Endothelial cell of umbilical vein (primary cell): ENCODE measurements at regions not wholly inside any gene's neighbourhood (a gene's known extent, or its start where the extent isn't known, plus 50 kb on each side); places are given as distances from the start of the nearest gene placed in this dataset.

Source experiments
- BruUV-seq: library from RNA; stranded (reverse); fragments of 400-500 nt; replicated peaks from 2 replicates; lab custom pipeline; 2021; lab: Mats Ljungman, UMichigan
- CTCF ChIA-PET: fragments of 300-600, 350-600 bp; sonication (Branson Sonifier 250); formaldehyde crosslinking; loops from one replicate; lab custom pipeline; 2021; ENCODE audit warnings: antibody characterized with exemption, inconsistent platforms; lab: Charles Lee
- POLR2A ChIA-PET: fragments of 300-600, 350-600 bp; sonication (Branson Sonifier 250); formaldehyde crosslinking; loops from one replicate; lab custom pipeline; 2021; ENCODE audit warnings: antibody characterized with exemption, inconsistent platforms; lab: Charles Lee
- DNase-seq: peaks from one replicate; pipeline ENCODE4 v3.0.0-alpha.2; 2011; ENCODE audit warnings: low read depth, low spot score
- FAIRE-seq: peaks from 2 replicates; lab custom pipeline; 2011; peaks lifted over from hg19 to GRCh38; lab: Jason Lieb, UNC
- H2AFZ ChIP-seq: 2 replicates; pipeline ENCODE4 v1.6.0; 2012; ENCODE audit warnings: low read depth, low read length, control low read depth, inconsistent platforms
- H3K27ac ChIP-seq: 2 replicates; pipeline ENCODE4 v1.5.1; 2011; ENCODE audit warnings: low read depth, mild to moderate bottlenecking, control low read depth, low read length, moderate library complexity; ENCODE audit not compliant: insufficient read depth
- H3K27me3 ChIP-seq, 2 experiments: 2 replicates each; pipeline versions ENCODE4 v1.6.0 to v1.6.1; 2011; ENCODE audit warnings: low read length in 2 of 2, mixed read lengths in 1 of 2; ENCODE audit not compliant: control insufficient read depth in 2 of 2, insufficient read depth in 2 of 2
- H3K36me3 ChIP-seq, 2 experiments: 2 replicates in 1 of 2; 3 replicates in 1 of 2; pipeline ENCODE4 v1.5.1; 2011; ENCODE audit warnings: low read length in 2 of 2, mild to moderate bottlenecking in 1 of 2, moderate library complexity in 1 of 2; ENCODE audit not compliant: control insufficient read depth in 2 of 2, insufficient read depth in 2 of 2; ENCODE audit errors: extremely low read depth in 1 of 2
- H3K4me1 ChIP-seq: 3 replicates; pipeline ENCODE4 v1.5.1; 2011; ENCODE audit warnings: mild to moderate bottlenecking, low read length; ENCODE audit not compliant: control insufficient read depth, insufficient read depth; ENCODE audit errors: extremely low read depth
- H3K4me2 ChIP-seq: 2 replicates; pipeline ENCODE4 v1.6.1; 2011; ENCODE audit warnings: low read length, control low read depth, mixed read lengths; ENCODE audit not compliant: insufficient read depth
- H3K4me3 ChIP-seq, 3 experiments: fragments of 200-600 bp in 1 of 3; sonication (generic), shearing (Covaris generic) in 1 of 3; replicated peaks in 1 of 3; 2 replicates each; pipeline ENCODE4 v1.5.1; 2011 to 2016; ENCODE audit warnings: control low read depth in 3 of 3, low read length in 3 of 3, mild to moderate bottlenecking in 2 of 3, inconsistent platforms in 1 of 3, low read depth in 1 of 3, moderate library complexity in 1 of 3; ENCODE audit not compliant: insufficient read depth in 1 of 3
- H3K79me2 ChIP-seq: 2 replicates; pipeline ENCODE4 v1.6.0; 2012; ENCODE audit warnings: low read length, inconsistent platforms; ENCODE audit not compliant: control insufficient read depth, insufficient read depth
- H3K9ac ChIP-seq: replicated peaks from 2 replicates; pipeline ENCODE3; 2011; ENCODE audit warnings: low read length, control low read depth; ENCODE audit not compliant: insufficient read depth; ENCODE audit errors: extremely low read depth
- H3K9me1 ChIP-seq: replicated peaks from 3 replicates; pipeline ENCODE4 v1.6.0; 2011; ENCODE audit warnings: mild to moderate bottlenecking, low read length; ENCODE audit not compliant: control insufficient read depth, insufficient read depth; ENCODE audit errors: extremely low read depth
- H3K9me3 ChIP-seq: replicated peaks from 2 replicates; pipeline ENCODE4 v1.5.1; 2012; ENCODE audit warnings: low read length, inconsistent platforms; ENCODE audit not compliant: control insufficient read depth, insufficient read depth
- H4K20me1 ChIP-seq: replicated peaks from 2 replicates; pipeline ENCODE3; 2011; ENCODE audit warnings: mild to moderate bottlenecking, low read length; ENCODE audit not compliant: control insufficient read depth, insufficient read depth; ENCODE audit errors: extremely low read depth
- CTCF ChIP-seq, 2 donors: IDR thresholded peaks; 1 replicate in 1 of 2; 2 replicates in 1 of 2; pipeline ENCODE4 v1.5.1; 2011; ENCODE audit warnings: low read length in 2 of 2, mild to moderate bottlenecking in 2 of 2, moderate library complexity in 2 of 2, control low read depth in 1 of 2, inconsistent platforms in 1 of 2, low read depth in 1 of 2; ENCODE audit not compliant: insufficient read depth in 1 of 2; ENCODE audit errors: extremely low read depth in 1 of 2
- EZH2 ChIP-seq: IDR thresholded peaks from 2 replicates; pipeline ENCODE4 v1.6.1; 2012; ENCODE audit warnings: borderline replicate concordance, low read depth, mild to moderate bottlenecking, moderate library complexity, low read length, inconsistent platforms; ENCODE audit not compliant: severe bottlenecking
- FOS ChIP-seq: IDR thresholded peaks from 2 replicates; pipeline ENCODE4 v1.6.1; 2011; ENCODE audit warnings: mild to moderate bottlenecking, low read length, moderate library complexity, borderline replicate concordance; ENCODE audit not compliant: insufficient read depth
- GATA2 ChIP-seq: IDR thresholded peaks from 2 replicates; pipeline ENCODE4 v1.7.0; 2011; ENCODE audit warnings: low read depth, mild to moderate bottlenecking, moderate library complexity, mixed read lengths, low read length; ENCODE audit not compliant: insufficient read length, insufficient read depth
- JUN ChIP-seq: IDR thresholded peaks from 2 replicates; pipeline ENCODE4 v1.6.1; 2011; ENCODE audit warnings: borderline replicate concordance, low read depth; ENCODE audit not compliant: insufficient read length, insufficient read depth
- MYC ChIP-seq: IDR thresholded peaks from one replicate; pipeline ENCODE4 v1.6.1; 2011; ENCODE audit warnings: mild to moderate bottlenecking, low read depth, low read length
- POLR2A ChIP-seq: IDR thresholded peaks from 2 replicates; pipeline ENCODE4 v1.6.1; 2012; ENCODE audit warnings: low read depth, mild to moderate bottlenecking, control low read depth, low read length
- POLR2AphosphoS5 ChIP-seq: IDR thresholded peaks from 2 replicates; pipeline ENCODE4 v1.6.1; 2012; ENCODE audit warnings: low read depth, mild to moderate bottlenecking, control low read depth, low read length, moderate library complexity; ENCODE audit not compliant: insufficient read depth
- dilution Hi-C: fragments of 300-500 bp; cut with MboI; formaldehyde crosslinking; loops from one replicate; pipeline ENCODE4 v1.15.0; 2019; ENCODE audit warnings: low sequenced_read_pairs; ENCODE audit not compliant: extremely low pct_ligation_motif_present
- intact Hi-C: fragments of 100-400 bp; cut with micrococcal nuclease; formaldehyde crosslinking; loops from one replicate; pipeline ENCODE4 v1.10.0; 2022
- TF ChIP-seq, protein P1 (sequence below): IDR thresholded peaks from 2 replicates; pipeline ENCODE4 v1.6.1; 2011; ENCODE audit not compliant: insufficient read depth, insufficient read length

DNA sequence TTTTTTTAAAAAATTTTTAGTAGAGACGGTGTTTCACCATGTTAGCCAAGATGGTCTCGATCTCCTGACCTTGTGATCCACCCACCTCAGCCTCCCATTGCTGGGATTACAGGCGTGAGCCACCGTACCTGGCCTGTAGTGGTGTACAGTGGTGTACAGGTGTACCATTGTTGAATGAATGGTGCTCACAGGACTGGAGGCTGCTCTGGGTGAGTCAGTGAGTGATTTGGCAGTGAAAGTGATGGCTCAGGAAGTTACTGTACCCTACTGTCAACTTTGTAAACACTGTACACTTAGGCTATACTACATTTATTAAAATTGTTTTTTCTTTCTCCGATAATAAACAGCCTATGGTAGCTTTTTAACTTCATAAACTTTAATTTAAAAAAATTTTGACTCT, 122.8 kb upstream of the EEF1E1 start:
- FAIRE-seq = no peak
- Histone ChIP-seq H3K4me2 (no peak overlapping the region), H3K4me1 (no peaks in the 10 kb centered on the region), H2AFZ (no peak overlapping the region), H3K9ac (no peak overlapping the region), H3K79me2 (no peaks in the 10 kb centered on the region), H4K20me1 (no peaks in the 10 kb centered on the region), H3K27ac (no peak overlapping the region), H3K36me3 (no peaks in the 10 kb centered on the region), H3K9me1 (no peaks in the 10 kb centered on the region), H3K4me3 (no peak overlapping the region), H3K9me3 (no peaks in the 10 kb centered on the region), H3K27me3 (peaks cover 0 to 2% of the 10 kb centered on the region in 2 experiments)
- BruUV-seq = no TSS peak
- ChIA-PET POLR2A (no interaction called here), CTCF (no interaction called here)
- no peak for DNase-seq
- dilution Hi-C loops (no loop called here), intact Hi-C loops (no loop called here)
- TF ChIP-seq GATA2 (no peak), EZH2 (no peak), FOS (no peak), CTCF (IDR thresholded peaks at IDR 0.05; ENCODE audit: extremely low read depth in 1 of 2, insufficient read depth in 1 of 2, low read depth in 1 of 2, low read length in 2 of 2) (no peak), POLR2A (no peak), MYC (no peak), JUN (no peak), POLR2AphosphoS5 (no peak)
- TF ChIP-seq, protein P1, sequence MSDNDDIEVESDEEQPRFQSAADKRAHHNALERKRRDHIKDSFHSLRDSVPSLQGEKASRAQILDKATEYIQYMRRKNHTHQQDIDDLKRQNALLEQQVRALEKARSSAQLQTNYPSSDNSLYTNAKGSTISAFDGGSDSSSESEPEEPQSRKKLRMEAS = no peak
